ENCODE measurements at regions not wholly inside any gene's neighbourhood (a gene's known extent, or its start where the extent isn't known, plus 50 kb on each side); places are given as distances from the start of the nearest gene placed in this dataset.

DNA sequence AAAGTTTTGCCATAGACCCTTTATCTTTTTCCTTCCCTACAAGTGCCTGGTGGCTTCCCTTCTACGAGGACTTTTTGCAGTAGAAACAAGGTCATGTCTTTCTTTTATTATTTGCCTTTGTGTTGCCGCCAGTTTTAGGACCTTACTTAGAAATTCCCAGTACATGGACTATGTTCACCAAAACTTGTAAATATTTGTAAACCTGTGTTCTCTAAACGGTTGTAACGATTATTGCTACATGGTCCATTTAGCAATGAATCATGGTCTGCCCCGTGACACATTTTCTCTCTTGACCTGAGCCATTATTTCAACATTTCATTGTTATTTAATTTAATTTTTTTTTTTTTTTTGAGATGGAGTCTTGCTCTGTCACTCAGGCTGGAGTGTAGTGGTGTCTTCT lies 110.7 kb downstream of the MFAP3L start:
- TF ChIP-seq, protein P1, sequence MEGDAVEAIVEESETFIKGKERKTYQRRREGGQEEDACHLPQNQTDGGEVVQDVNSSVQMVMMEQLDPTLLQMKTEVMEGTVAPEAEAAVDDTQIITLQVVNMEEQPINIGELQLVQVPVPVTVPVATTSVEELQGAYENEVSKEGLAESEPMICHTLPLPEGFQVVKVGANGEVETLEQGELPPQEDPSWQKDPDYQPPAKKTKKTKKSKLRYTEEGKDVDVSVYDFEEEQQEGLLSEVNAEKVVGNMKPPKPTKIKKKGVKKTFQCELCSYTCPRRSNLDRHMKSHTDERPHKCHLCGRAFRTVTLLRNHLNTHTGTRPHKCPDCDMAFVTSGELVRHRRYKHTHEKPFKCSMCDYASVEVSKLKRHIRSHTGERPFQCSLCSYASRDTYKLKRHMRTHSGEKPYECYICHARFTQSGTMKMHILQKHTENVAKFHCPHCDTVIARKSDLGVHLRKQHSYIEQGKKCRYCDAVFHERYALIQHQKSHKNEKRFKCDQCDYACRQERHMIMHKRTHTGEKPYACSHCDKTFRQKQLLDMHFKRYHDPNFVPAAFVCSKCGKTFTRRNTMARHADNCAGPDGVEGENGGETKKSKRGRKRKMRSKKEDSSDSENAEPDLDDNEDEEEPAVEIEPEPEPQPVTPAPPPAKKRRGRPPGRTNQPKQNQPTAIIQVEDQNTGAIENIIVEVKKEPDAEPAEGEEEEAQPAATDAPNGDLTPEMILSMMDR (conservative IDR thresholded peaks at IDR 0.05 in 1 of 2, IDR thresholded peaks at IDR 0.05 in 1 of 2; ENCODE audit: low read depth in 1 of 2, low read length in 2 of 2) = no peak
- no peak for TF ChIP-seq EZH2 (IDR thresholded peaks at IDR 0.05; ENCODE audit: low read length, missing control alignments)
- Histone ChIP-seq H3K4me2 (ENCODE audit: extremely low read depth, insufficient read depth, low read length) (no peak overlapping the region), H4K20me1 (ENCODE audit: control insufficient read depth, extremely low read depth, insufficient read depth, low read length) (no peaks in the 10 kb centered on the region), H3K9me3 (ENCODE audit: control insufficient read depth, insufficient read depth, low read depth, low read length) (no peaks in the 10 kb centered on the region), H3K27me3 (ENCODE audit: control insufficient read depth, insufficient read depth, low read length) (no peaks in the 10 kb centered on the region), H3K9ac (ENCODE audit: insufficient read depth, low read length) (no peak overlapping the region), H3K27ac (ENCODE audit: insufficient read depth, low read length) (no peak overlapping the region), H3K4me1 (ENCODE audit: control insufficient read depth, extremely low read depth, insufficient read depth, low read length) (no peaks in the 10 kb centered on the region), H3K36me3 (ENCODE audit: control insufficient read depth, insufficient read depth, low read length) (no peaks in the 10 kb centered on the region), H3K4me3 (replicated peaks in 1 of 4; ENCODE audit: control extremely low read depth in 1 of 4, insufficient read depth in 1 of 4, low read depth in 3 of 4, low read length in 4 of 4) (no peak overlapping the region), H2AFZ (ENCODE audit: low read length) (no peak overlapping the region), H3K79me2 (ENCODE audit: control insufficient read depth, insufficient read depth, low read length) (no peaks in the 10 kb centered on the region)
- no peak for DNase-seq (ENCODE audit: low read depth in 2 of 2)

DNA sequence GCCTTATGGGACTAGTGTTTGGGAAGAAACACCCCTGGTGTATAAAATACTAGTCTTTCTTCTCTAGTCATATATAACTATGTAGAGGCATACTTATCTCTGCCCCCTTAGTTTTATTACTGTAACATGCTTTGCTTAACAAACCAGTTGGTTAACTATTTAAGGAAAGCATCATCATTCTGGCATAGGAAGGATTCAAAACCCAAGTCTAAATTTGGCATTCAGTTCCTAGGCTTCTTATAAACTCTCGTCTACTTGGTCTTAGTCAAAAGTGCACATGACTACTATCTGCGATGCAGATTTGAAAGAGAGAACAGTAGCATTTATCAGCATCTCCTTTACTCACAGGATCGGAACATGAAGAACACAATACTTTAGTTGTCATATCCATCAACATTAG lies 111.3 kb downstream of the MFAP3L start:
- Histone ChIP-seq H3K4me1 (ENCODE audit: control insufficient read depth, extremely low read depth, insufficient read depth, low read length) (no peaks in the 10 kb centered on the region), H3K9ac (ENCODE audit: insufficient read depth, low read length) (no peak overlapping the region), H4K20me1 (ENCODE audit: control insufficient read depth, extremely low read depth, insufficient read depth, low read length) (no peaks in the 10 kb centered on the region), H2AFZ (ENCODE audit: low read length) (no peak overlapping the region), H3K9me3 (ENCODE audit: control insufficient read depth, insufficient read depth, low read depth, low read length) (no peaks in the 10 kb centered on the region), H3K4me2 (ENCODE audit: extremely low read depth, insufficient read depth, low read length) (no peak overlapping the region), H3K36me3 (ENCODE audit: control insufficient read depth, insufficient read depth, low read length) (no peaks in the 10 kb centered on the region), H3K4me3 (replicated peaks in 1 of 4; ENCODE audit: control extremely low read depth in 1 of 4, insufficient read depth in 1 of 4, low read depth in 3 of 4, low read length in 4 of 4) (no peak overlapping the region), H3K27ac (ENCODE audit: insufficient read depth, low read length) (no peak overlapping the region), H3K79me2 (ENCODE audit: control insufficient read depth, insufficient read depth, low read length) (no peaks in the 10 kb centered on the region), H3K27me3 (ENCODE audit: control insufficient read depth, insufficient read depth, low read length) (no peaks in the 10 kb centered on the region)
- DNase-seq (ENCODE audit: low read depth in 2 of 2) = no peak
- TF ChIP-seq EZH2 (IDR thresholded peaks at IDR 0.05; ENCODE audit: low read length, missing control alignments) = no peak
- TF ChIP-seq, protein P1 (conservative IDR thresholded peaks at IDR 0.05 in 1 of 2, IDR thresholded peaks at IDR 0.05 in 1 of 2; ENCODE audit: low read depth in 1 of 2, low read length in 2 of 2) = no peak

GRCh38 chr4:169912996-169913395 lies 113.2 kb downstream of the MFAP3L start:
- TF ChIP-seq, protein P1 (conservative IDR thresholded peaks at IDR 0.05 in 1 of 2, IDR thresholded peaks at IDR 0.05 in 1 of 2; ENCODE audit: low read depth in 1 of 2, low read length in 2 of 2) = no peak
- no peak for TF ChIP-seq EZH2 (IDR thresholded peaks at IDR 0.05; ENCODE audit: low read length, missing control alignments)
- Histone ChIP-seq H3K36me3 (ENCODE audit: control insufficient read depth, insufficient read depth, low read length) (no peaks in the 10 kb centered on the region), H3K4me2 (ENCODE audit: extremely low read depth, insufficient read depth, low read length) (no peak overlapping the region), H4K20me1 (ENCODE audit: control insufficient read depth, extremely low read depth, insufficient read depth, low read length) (no peaks in the 10 kb centered on the region), H3K27ac (ENCODE audit: insufficient read depth, low read length) (no peak overlapping the region), H3K4me1 (ENCODE audit: control insufficient read depth, extremely low read depth, insufficient read depth, low read length) (no peaks in the 10 kb centered on the region), H3K27me3 (ENCODE audit: control insufficient read depth, insufficient read depth, low read length) (no peaks in the 10 kb centered on the region), H3K4me3 (replicated peaks in 1 of 4; ENCODE audit: control extremely low read depth in 1 of 4, insufficient read depth in 1 of 4, low read depth in 3 of 4, low read length in 4 of 4) (no peak overlapping the region), H2AFZ (ENCODE audit: low read length) (no peak overlapping the region), H3K9me3 (ENCODE audit: control insufficient read depth, insufficient read depth, low read depth, low read length) (no peaks in the 10 kb centered on the region), H3K9ac (ENCODE audit: insufficient read depth, low read length) (no peak overlapping the region), H3K79me2 (ENCODE audit: control insufficient read depth, insufficient read depth, low read length) (no peaks in the 10 kb centered on the region)
- no peak for DNase-seq (ENCODE audit: low read depth in 2 of 2)

All from fibroblast of lung (primary cell).